ENCODE measurements at regions not wholly inside any gene's neighbourhood (a gene's known extent, or its start where the extent isn't known, plus 50 kb on each side); places are given as distances from the start of the nearest gene placed in this dataset.

GRCh38 chr3:74516019-74516418 is 98.4 kb downstream of the CNTN3 start:
- no peak for TF ChIP-seq CREB1 (IDR thresholded peaks at IDR 0.05; ENCODE audit: low read depth)
- TF ChIP-seq, protein P1, sequence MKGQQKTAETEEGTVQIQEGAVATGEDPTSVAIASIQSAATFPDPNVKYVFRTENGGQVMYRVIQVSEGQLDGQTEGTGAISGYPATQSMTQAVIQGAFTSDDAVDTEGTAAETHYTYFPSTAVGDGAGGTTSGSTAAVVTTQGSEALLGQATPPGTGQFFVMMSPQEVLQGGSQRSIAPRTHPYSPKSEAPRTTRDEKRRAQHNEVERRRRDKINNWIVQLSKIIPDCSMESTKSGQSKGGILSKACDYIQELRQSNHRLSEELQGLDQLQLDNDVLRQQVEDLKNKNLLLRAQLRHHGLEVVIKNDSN (IDR thresholded peaks at IDR 0.05) = no peak
- TF ChIP-seq EGR1 (IDR thresholded peaks at IDR 0.05) = no peak
- TF ChIP-seq ZBTB7A (IDR thresholded peaks at IDR 0.05; ENCODE audit: low read depth) = no peak
- no peak for TF ChIP-seq EP300 (IDR thresholded peaks at IDR 0.05; ENCODE audit: borderline replicate concordance)
- no peak for TF ChIP-seq TCF12 (IDR thresholded peaks at IDR 0.05; ENCODE audit: low read depth)
- no peak for TF ChIP-seq NFIC (IDR thresholded peaks at IDR 0.05)
- TF ChIP-seq, protein P2, sequence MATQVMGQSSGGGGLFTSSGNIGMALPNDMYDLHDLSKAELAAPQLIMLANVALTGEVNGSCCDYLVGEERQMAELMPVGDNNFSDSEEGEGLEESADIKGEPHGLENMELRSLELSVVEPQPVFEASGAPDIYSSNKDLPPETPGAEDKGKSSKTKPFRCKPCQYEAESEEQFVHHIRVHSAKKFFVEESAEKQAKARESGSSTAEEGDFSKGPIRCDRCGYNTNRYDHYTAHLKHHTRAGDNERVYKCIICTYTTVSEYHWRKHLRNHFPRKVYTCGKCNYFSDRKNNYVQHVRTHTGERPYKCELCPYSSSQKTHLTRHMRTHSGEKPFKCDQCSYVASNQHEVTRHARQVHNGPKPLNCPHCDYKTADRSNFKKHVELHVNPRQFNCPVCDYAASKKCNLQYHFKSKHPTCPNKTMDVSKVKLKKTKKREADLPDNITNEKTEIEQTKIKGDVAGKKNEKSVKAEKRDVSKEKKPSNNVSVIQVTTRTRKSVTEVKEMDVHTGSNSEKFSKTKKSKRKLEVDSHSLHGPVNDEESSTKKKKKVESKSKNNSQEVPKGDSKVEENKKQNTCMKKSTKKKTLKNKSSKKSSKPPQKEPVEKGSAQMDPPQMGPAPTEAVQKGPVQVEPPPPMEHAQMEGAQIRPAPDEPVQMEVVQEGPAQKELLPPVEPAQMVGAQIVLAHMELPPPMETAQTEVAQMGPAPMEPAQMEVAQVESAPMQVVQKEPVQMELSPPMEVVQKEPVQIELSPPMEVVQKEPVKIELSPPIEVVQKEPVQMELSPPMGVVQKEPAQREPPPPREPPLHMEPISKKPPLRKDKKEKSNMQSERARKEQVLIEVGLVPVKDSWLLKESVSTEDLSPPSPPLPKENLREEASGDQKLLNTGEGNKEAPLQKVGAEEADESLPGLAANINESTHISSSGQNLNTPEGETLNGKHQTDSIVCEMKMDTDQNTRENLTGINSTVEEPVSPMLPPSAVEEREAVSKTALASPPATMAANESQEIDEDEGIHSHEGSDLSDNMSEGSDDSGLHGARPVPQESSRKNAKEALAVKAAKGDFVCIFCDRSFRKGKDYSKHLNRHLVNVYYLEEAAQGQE (IDR thresholded peaks at IDR 0.05; ENCODE audit: low read depth) = no peak
- TF ChIP-seq MAX (IDR thresholded peaks at IDR 0.05) = no peak
- no peak for TF ChIP-seq TEAD4 (IDR thresholded peaks at IDR 0.05)
- no peak for TF ChIP-seq TAF1 (IDR thresholded peaks at IDR 0.05; ENCODE audit: low read depth)
- no peak for TF ChIP-seq CEBPB (IDR thresholded peaks at IDR 0.05)

- TF ChIP-seq, protein P1 (IDR thresholded peaks at IDR 0.05) = no peak
- TF ChIP-seq ZBTB7A (IDR thresholded peaks at IDR 0.05; ENCODE audit: low read depth) (no peak), CEBPB (IDR thresholded peaks at IDR 0.05) (no peak), RAD21 (IDR thresholded peaks at IDR 0.05; ENCODE audit: low read depth) (no peak), CREB1 (IDR thresholded peaks at IDR 0.05; ENCODE audit: low read depth) (no peak), EGR1 (IDR thresholded peaks at IDR 0.05) (no peak), FOXM1 (IDR thresholded peaks at IDR 0.05; ENCODE audit: borderline replicate concordance, low read depth) (no peak), MAX (IDR thresholded peaks at IDR 0.05) (no peak)
- TF ChIP-seq, protein P2 (IDR thresholded peaks at IDR 0.05; ENCODE audit: low read depth) = no peak
Measured at GRCh38 chr3:74515451-74515850, 99.0 kb downstream of the CNTN3 start.

- TF ChIP-seq MAX (IDR thresholded peaks at IDR 0.05) (no peak), FOXM1 (IDR thresholded peaks at IDR 0.05; ENCODE audit: borderline replicate concordance, low read depth) (no peak), CREB1 (IDR thresholded peaks at IDR 0.05; ENCODE audit: low read depth) (no peak)
Measured at GRCh38 chr3:74511078-74511477, 103.4 kb downstream of the CNTN3 start.

- TF ChIP-seq, protein P2 (IDR thresholded peaks at IDR 0.05; ENCODE audit: low read depth) = no peak
- TF ChIP-seq YY1 (IDR thresholded peaks at IDR 0.05; ENCODE audit: low read depth) (no peak), TEAD4 (IDR thresholded peaks at IDR 0.05) (no peak), CEBPB (IDR thresholded peaks at IDR 0.05) (no peak), TCF12 (IDR thresholded peaks at IDR 0.05; ENCODE audit: low read depth) (no peak), RAD21 (IDR thresholded peaks at IDR 0.05; ENCODE audit: low read depth) (no peak), EP300 (IDR thresholded peaks at IDR 0.05; ENCODE audit: borderline replicate concordance) (no peak)
- TF ChIP-seq, protein P1 (IDR thresholded peaks at IDR 0.05) = no peak
Measured at GRCh38 chr3:74510261-74510818, 104.1 kb downstream of the CNTN3 start.

Measured in Ishikawa (cell line).